Suprapubic skin (tissue), 4 donors: ENCODE measurements at regions not wholly inside any gene's neighbourhood (a gene's known extent, or its start where the extent isn't known, plus 50 kb on each side); places are given as distances from the start of the nearest gene placed in this dataset.

ENCODE experiments used
- DNase-seq, 2 donors: peaks; one replicate each; pipeline ENCODE4 v3.0.0-alpha.2; 2019; ENCODE audit warnings: low spot score in 2 of 2
- H3K27ac ChIP-seq: fragments of 200-600 bp; sonication (generic); one replicate; pipeline ENCODE4 v1.5.1; 2019
- H3K27me3 ChIP-seq: fragments of 200-600 bp; sonication (generic); one replicate; pipeline ENCODE4 v1.5.1; 2019
- H3K36me3 ChIP-seq: fragments of 200-600 bp; sonication (generic); one replicate; pipeline ENCODE4 v1.5.1; 2019
- H3K4me1 ChIP-seq: fragments of 200-600 bp; sonication (generic); one replicate; pipeline ENCODE4 v1.5.1; 2019
- H3K4me3 ChIP-seq: fragments of 200-600 bp; sonication (generic); one replicate; pipeline ENCODE4 v1.5.1; 2019; ENCODE audit warnings: mild to moderate bottlenecking
- H3K9me3 ChIP-seq: fragments of 200-600 bp; sonication (generic); one replicate; pipeline ENCODE4 v1.5.1; 2019
- CTCF ChIP-seq, 2 donors: fragments of 200-600 bp in 1 of 2; fragments of 450-650 bp in 1 of 2; sonication (generic) in 1 of 2; IDR thresholded peaks; one replicate each; pipeline ENCODE4 v1.5.1; 2016 to 2019; ENCODE audit warnings: antibody characterized with exemption in 2 of 2, mild to moderate bottlenecking in 1 of 2, moderate library complexity in 1 of 2
- EP300 ChIP-seq: sonication (generic); formaldehyde crosslinking; IDR thresholded peaks from one replicate; pipeline ENCODE4 v1.6.1; 2017; ENCODE audit warnings: antibody characterized with exemption
- POLR2A ChIP-seq, 2 donors: fragments of 450-650 bp; IDR thresholded peaks; one replicate each; pipeline ENCODE4 v1.6.1; 2017; ENCODE audit warnings: antibody characterized with exemption in 2 of 2, mild to moderate bottlenecking in 2 of 2, moderate library complexity in 2 of 2
- POLR2AphosphoS5 ChIP-seq, 3 donors: sonication (generic); formaldehyde crosslinking; IDR thresholded peaks; one replicate each; pipeline ENCODE4 v1.6.1; 2017; ENCODE audit warnings: antibody characterized with exemption in 3 of 3
- WGBS: methylation state at CpG from one replicate; pipeline ENCODE4 v1.1.5; 2018; 5-methylcytosine and 5-hydroxymethylcytosine counted together

GRCh38 chr12:132399092-132400010, 70.0 kb upstream of the GALNT9 start:
- H3K9me3 ChIP-seq, result no peaks in the 10 kb centered on the region
- DNase-seq, result peak in 1 of 2 donors; percentile 57
- H3K4me1 ChIP-seq, result no peaks in the 10 kb centered on the region
- H3K27me3 ChIP-seq, result peaks cover 87% of the 10 kb centered on the region
- H3K27ac ChIP-seq, result no peak overlapping the region
- no peak overlapping the region for H3K4me3 ChIP-seq
- WGBS, result 65% methylated on average over 11 of the region's 43 CpGs
- H3K36me3 ChIP-seq, result no peaks in the 10 kb centered on the region
- TF ChIP-seq POLR2A (IDR thresholded peaks at IDR 0.05), result no peak
- TF ChIP-seq POLR2AphosphoS5 (IDR thresholded peaks at IDR 0.05), result no peak
- no peak for TF ChIP-seq CTCF (IDR thresholded peaks at IDR 0.05)
- TF ChIP-seq EP300, result no peak

GRCh38 chr12:132398386-132398991, 69.1 kb upstream of the GALNT9 start:
- TF ChIP-seq POLR2AphosphoS5 (IDR thresholded peaks at IDR 0.05), result no peak
- TF ChIP-seq CTCF (IDR thresholded peaks at IDR 0.05), result no peak
- TF ChIP-seq EP300, result no peak
- no peak for TF ChIP-seq POLR2A (IDR thresholded peaks at IDR 0.05)

GRCh38 chr12:132397934-132398385, 68.6 kb upstream of the GALNT9 start:
- DNase-seq, result peak in 1 of 2 donors; percentile 43
- no peaks in the 10 kb centered on the region for H3K9me3 ChIP-seq
- H3K27me3 ChIP-seq, result peaks cover 87% of the 10 kb centered on the region
- H3K4me3 ChIP-seq, result no peak overlapping the region
- H3K27ac ChIP-seq, result no peak overlapping the region
- WGBS, result 58% methylated on average over 14 of the region's 14 CpGs
- TF ChIP-seq POLR2A (IDR thresholded peaks at IDR 0.05), result no peak
- no peak for TF ChIP-seq CTCF (IDR thresholded peaks at IDR 0.05)
- TF ChIP-seq POLR2AphosphoS5 (IDR thresholded peaks at IDR 0.05), result no peak
- no peak for TF ChIP-seq EP300
- no peaks in the 10 kb centered on the region for H3K4me1 ChIP-seq
- no peaks in the 10 kb centered on the region for H3K36me3 ChIP-seq

More at GRCh38 chr12:132398386-132398991, 69.1 kb upstream of the GALNT9 start:
- Histone ChIP-seq H3K9me3 (no peaks in the 10 kb centered on the region), H3K36me3 (no peaks in the 10 kb centered on the region), H3K4me3 (no peak overlapping the region), H3K27ac (no peak overlapping the region), H3K27me3 (peaks cover 87% of the 10 kb centered on the region), H3K4me1 (no peaks in the 10 kb centered on the region)
- 67% methylated on average over 19 of the region's 24 CpGs for WGBS
- DNase-seq, result peak in 1 of 2 donors; percentile 45

- Histone ChIP-seq H3K9me3 (no peaks in the 10 kb centered on the region), H3K27me3 (peaks cover 87% of the 10 kb centered on the region), H3K27ac (no peak overlapping the region), H3K36me3 (no peaks in the 10 kb centered on the region), H3K4me3 (no peak overlapping the region), H3K4me1 (no peaks in the 10 kb centered on the region)
- peak in 1 of 2 donors; percentile 44 for DNase-seq
- TF ChIP-seq EP300 (no peak), POLR2A (IDR thresholded peaks at IDR 0.05) (no peak)
- 27% methylated on average over 39 of the region's 39 CpGs for WGBS
Observed at GRCh38 chr12:132397152-132397933, 68.0 kb upstream of the GALNT9 start.

GRCh38 chr12:132396657-132397056, 67.3 kb upstream of the GALNT9 start:
- Histone ChIP-seq H3K4me1 (no peaks in the 10 kb centered on the region), H3K27me3 (peaks cover 87% of the 10 kb centered on the region), H3K4me3 (no peak overlapping the region), H3K9me3 (no peaks in the 10 kb centered on the region), H3K27ac (no peak overlapping the region), H3K36me3 (no peaks in the 10 kb centered on the region)
- 70% methylated on average over 16 of the region's 16 CpGs for WGBS
- DNase-seq, result no peak
- TF ChIP-seq POLR2A (IDR thresholded peaks at IDR 0.05), result no peak
- TF ChIP-seq EP300, result no peak
- TF ChIP-seq POLR2AphosphoS5 (IDR thresholded peaks at IDR 0.05), result no peak
- TF ChIP-seq CTCF (IDR thresholded peaks at IDR 0.05), result no peak
